ENCODE measurements at regions not wholly inside any gene's neighbourhood (a gene's known extent, or its start where the extent isn't known, plus 50 kb on each side); places are given as distances from the start of the nearest gene placed in this dataset.

- POLR2A ChIA-PET = no interaction called here
- no peaks in the 10 kb centered on the region for H3K27me3 Mint-ChIP-seq
- H3K4me1 Mint-ChIP-seq = no peaks in the 10 kb centered on the region
- ATAC-seq (ENCODE audit: low read depth) (no peak), DNase-seq (no peak)
- intact Hi-C loops (cut with micrococcal nuclease) = no loop called here
- TF ChIP-seq CTCF (IDR thresholded peaks at IDR 0.05) = no peak
- H3K9me3 Mint-ChIP-seq = no peaks in the 10 kb centered on the region
- H3K36me3 Mint-ChIP-seq (ENCODE audit: low read depth) = no peaks in the 10 kb centered on the region
- no peak overlapping the region for H3K4me3 Mint-ChIP-seq
- H3K27ac Mint-ChIP-seq = no peak overlapping the region
- CTCF ChIA-PET = no interaction called here
Measured at GRCh38 chr11:42764936-42765335, 546.9 kb upstream of the API5 start.

- no peak for ATAC-seq (ENCODE audit: low read depth)
- Mint-ChIP-seq H3K4me1 (no peaks in the 10 kb centered on the region), H3K9me3 (no peaks in the 10 kb centered on the region), H3K36me3 (ENCODE audit: low read depth) (no peaks in the 10 kb centered on the region), H3K4me3 (no peak overlapping the region), H3K27ac (no peak overlapping the region), H3K27me3 (no peaks in the 10 kb centered on the region)
- TF ChIP-seq CTCF (IDR thresholded peaks at IDR 0.05) = no peak
- CTCF ChIA-PET = interaction anchor here (1.5 kb wide), 1 partner anchor 514 kb away, joined by 3 read pairs; no protein-coding TSS in a partner anchor
- DNase-seq = no peak
- POLR2A ChIA-PET = no interaction called here
- intact Hi-C loops (cut with micrococcal nuclease) = no loop called here
Measured at GRCh38 chr11:42768576-42768975, 543.2 kb upstream of the API5 start.

- Mint-ChIP-seq H3K36me3 (ENCODE audit: low read depth) (no peaks in the 10 kb centered on the region), H3K27ac (no peak overlapping the region), H3K27me3 (no peaks in the 10 kb centered on the region), H3K9me3 (no peaks in the 10 kb centered on the region), H3K4me1 (no peaks in the 10 kb centered on the region), H3K4me3 (no peak overlapping the region)
- DNase-seq (no peak), ATAC-seq (ENCODE audit: low read depth) (no peak)
- TF ChIP-seq CTCF (IDR thresholded peaks at IDR 0.05) = no peak
- POLR2A ChIA-PET = no interaction called here
- CTCF ChIA-PET = no interaction called here
- intact Hi-C loops (cut with micrococcal nuclease) = no loop called here
Measured at GRCh38 chr11:42770444-42771065, 541.2 kb upstream of the API5 start.

- H3K27ac Mint-ChIP-seq = no peak overlapping the region
- TF ChIP-seq CTCF (IDR thresholded peaks at IDR 0.05) = no peak
- no peaks in the 10 kb centered on the region for H3K27me3 Mint-ChIP-seq
- H3K4me1 Mint-ChIP-seq = no peaks in the 10 kb centered on the region
- no peaks in the 10 kb centered on the region for H3K36me3 Mint-ChIP-seq (ENCODE audit: low read depth)
- CTCF ChIA-PET = no interaction called here
- intact Hi-C loops (cut with micrococcal nuclease) = no loop called here
- POLR2A ChIA-PET = no interaction called here
- H3K9me3 Mint-ChIP-seq = no peaks in the 10 kb centered on the region
- no peak for DNase-seq
- no peak for ATAC-seq (ENCODE audit: low read depth)
- no peak overlapping the region for H3K4me3 Mint-ChIP-seq
Measured at GRCh38 chr11:42772886-42773285, 538.9 kb upstream of the API5 start.

GRCh38 chr11:42773729-42774128 is 538.1 kb upstream of the API5 start:
- ChIA-PET CTCF (no interaction called here), POLR2A (no interaction called here)
- no peaks in the 10 kb centered on the region for H3K27me3 Mint-ChIP-seq
- no peaks in the 10 kb centered on the region for H3K4me1 Mint-ChIP-seq
- no peak overlapping the region for H3K27ac Mint-ChIP-seq
- H3K4me3 Mint-ChIP-seq = no peak overlapping the region
- DNase-seq = no peak
- no peak for ATAC-seq (ENCODE audit: low read depth)
- no peaks in the 10 kb centered on the region for H3K36me3 Mint-ChIP-seq (ENCODE audit: low read depth)
- no peaks in the 10 kb centered on the region for H3K9me3 Mint-ChIP-seq
- intact Hi-C loops (cut with micrococcal nuclease) = no loop called here
- TF ChIP-seq CTCF (IDR thresholded peaks at IDR 0.05) = no peak

Measured in activated B cell treated with CpG ODN at 0.5 μM for 24 hours (primary cell).